ENCODE measurements at regions not wholly inside any gene's neighbourhood (a gene's known extent, or its start where the extent isn't known, plus 50 kb on each side); places are given as distances from the start of the nearest gene placed in this dataset.

DNA sequence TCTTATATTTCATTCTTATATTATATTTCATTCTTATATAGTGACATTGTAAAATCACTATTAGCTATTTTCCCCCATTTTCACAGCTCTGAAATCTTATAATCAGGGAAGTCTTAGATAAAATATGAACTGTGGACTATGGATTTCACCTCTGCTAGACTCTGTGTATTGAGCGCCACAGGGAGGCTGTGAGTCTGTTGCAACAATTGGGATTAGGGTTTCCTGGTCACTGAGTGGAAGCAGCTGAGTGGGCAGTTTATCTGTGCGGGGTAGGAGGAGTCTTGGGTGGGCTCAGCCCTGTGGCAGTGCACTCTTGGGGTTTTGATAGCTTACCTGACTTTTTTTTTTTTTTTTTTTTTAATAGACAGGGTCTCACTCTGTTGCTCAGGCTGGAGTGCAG, 249.5 kb downstream of the PTTG2 start:
- Histone ChIP-seq H3K36me3 (no peaks in the 10 kb centered on the region), H3K9me3 (peaks cover 0 to 3% (median 0%) of the 10 kb centered on the region in 8 donors), H3K4me3 (no peak overlapping the region), H3K27me3 (replicated peaks in 1 of 7) (no peaks in the 10 kb centered on the region), H3K27ac (no peak overlapping the region), H3K4me1 (peaks cover 0 to 11% (median 5%) of the 10 kb centered on the region in 6 donors)
- DNase-seq: no peak
- intact Hi-C loops (cut with DNase I; ENCODE audit: low total_unique reads): no loop called here
- no peak for TF ChIP-seq POLR2AphosphoS5 (IDR thresholded peaks at IDR 0.05)
- TF ChIP-seq, protein P1, sequence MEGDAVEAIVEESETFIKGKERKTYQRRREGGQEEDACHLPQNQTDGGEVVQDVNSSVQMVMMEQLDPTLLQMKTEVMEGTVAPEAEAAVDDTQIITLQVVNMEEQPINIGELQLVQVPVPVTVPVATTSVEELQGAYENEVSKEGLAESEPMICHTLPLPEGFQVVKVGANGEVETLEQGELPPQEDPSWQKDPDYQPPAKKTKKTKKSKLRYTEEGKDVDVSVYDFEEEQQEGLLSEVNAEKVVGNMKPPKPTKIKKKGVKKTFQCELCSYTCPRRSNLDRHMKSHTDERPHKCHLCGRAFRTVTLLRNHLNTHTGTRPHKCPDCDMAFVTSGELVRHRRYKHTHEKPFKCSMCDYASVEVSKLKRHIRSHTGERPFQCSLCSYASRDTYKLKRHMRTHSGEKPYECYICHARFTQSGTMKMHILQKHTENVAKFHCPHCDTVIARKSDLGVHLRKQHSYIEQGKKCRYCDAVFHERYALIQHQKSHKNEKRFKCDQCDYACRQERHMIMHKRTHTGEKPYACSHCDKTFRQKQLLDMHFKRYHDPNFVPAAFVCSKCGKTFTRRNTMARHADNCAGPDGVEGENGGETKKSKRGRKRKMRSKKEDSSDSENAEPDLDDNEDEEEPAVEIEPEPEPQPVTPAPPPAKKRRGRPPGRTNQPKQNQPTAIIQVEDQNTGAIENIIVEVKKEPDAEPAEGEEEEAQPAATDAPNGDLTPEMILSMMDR (IDR thresholded peaks at IDR 0.05 in 8 of 11, conservative IDR thresholded peaks at IDR 0.05 in 3 of 11): no peak
- TF ChIP-seq POLR2A (IDR thresholded peaks at IDR 0.05): no peak
- 83 to 96% (median 89%) methylated on average over 2 of the region's 2 CpGs for WGBS, 5 donors

DNA sequence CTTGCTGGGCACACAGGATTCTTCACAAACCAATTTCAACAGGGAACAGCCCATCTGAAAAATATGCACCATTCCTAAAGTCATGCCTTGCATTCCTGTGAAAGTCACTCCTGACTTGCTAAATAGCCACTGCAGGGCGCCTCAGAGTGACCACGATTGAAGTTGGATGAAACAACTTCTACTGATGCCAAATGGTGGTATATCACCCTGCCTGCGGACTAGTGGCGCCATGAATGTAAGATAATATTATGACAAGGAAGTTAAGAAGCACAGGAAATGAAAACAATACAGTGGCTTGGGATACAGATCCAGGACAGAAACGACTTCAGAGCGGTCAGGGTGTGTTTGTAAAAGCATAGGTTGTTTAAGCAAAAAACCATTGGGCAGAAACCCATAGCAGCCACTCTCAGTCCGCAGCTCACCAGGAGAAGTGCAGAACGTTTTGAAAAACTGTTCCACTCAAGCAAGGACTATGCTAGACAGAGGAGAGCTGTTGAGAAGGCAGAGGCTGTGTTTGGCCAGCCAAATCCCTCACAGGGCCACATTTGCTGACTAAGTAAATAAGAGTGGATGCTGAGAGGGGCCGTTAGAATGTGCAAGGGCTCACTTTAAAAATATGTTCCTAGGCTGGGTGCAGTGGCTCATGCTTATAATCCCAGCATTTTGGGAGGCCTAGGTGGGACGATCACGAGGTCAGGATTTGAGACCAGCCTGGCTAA, 250.4 kb downstream of the PTTG2 start:
- no peak for DNase-seq
- intact Hi-C loops (cut with DNase I; ENCODE audit: low total_unique reads): no loop called here
- Histone ChIP-seq H3K36me3 (no peaks in the 10 kb centered on the region), H3K27ac (peak overlapping the region in 4 of 8 donors; percentile 38 to 69 (median 58)), H3K4me3 (no peak overlapping the region), H3K9me3 (peaks cover 0 to 11% (median 0%) of the 10 kb centered on the region in 8 donors), H3K27me3 (replicated peaks in 1 of 7) (no peaks in the 10 kb centered on the region), H3K4me1 (peaks cover 0 to 11% (median 5%) of the 10 kb centered on the region in 6 donors)
- 67 to 77% (median 75%) methylated on average over 11 of the region's 11 CpGs for WGBS, 5 donors
- TF ChIP-seq POLR2AphosphoS5 (IDR thresholded peaks at IDR 0.05) (no peak), POLR2A (IDR thresholded peaks at IDR 0.05) (no peak)

DNA sequence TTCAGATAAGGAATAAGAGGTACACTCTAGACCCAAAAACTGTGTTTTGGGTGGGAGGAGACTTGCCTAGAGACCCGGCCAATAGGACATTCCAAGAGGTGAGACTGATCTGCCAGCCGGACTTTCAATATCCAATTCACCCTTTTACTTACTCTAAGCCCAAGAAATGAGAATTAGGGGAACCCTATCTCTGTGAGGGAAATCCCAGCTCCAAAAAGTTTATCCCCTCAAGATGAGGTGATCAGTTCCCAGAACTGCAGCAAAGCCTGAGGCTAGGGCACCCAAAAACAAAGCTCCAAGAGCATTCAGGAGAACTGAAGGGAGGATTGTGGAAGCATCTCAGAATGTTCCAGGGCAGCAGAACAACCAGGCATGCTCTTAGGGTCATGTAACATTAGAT, 251.7 kb downstream of the PTTG2 start:
- TF ChIP-seq POLR2AphosphoS5 (IDR thresholded peaks at IDR 0.05) (no peak), POLR2A (IDR thresholded peaks at IDR 0.05) (no peak)
- TF ChIP-seq, protein P1 (IDR thresholded peaks at IDR 0.05 in 8 of 11, conservative IDR thresholded peaks at IDR 0.05 in 3 of 11): no peak
- Histone ChIP-seq H3K9me3 (peaks cover 0 to 11% (median 0%) of the 10 kb centered on the region in 8 donors), H3K27me3 (replicated peaks in 1 of 7) (no peaks in the 10 kb centered on the region), H3K4me3 (no peak overlapping the region), H3K27ac (peak overlapping the region in 4 of 8 donors; percentile 38 to 69 (median 58)), H3K36me3 (no peaks in the 10 kb centered on the region), H3K4me1 (peaks cover 0 to 11% (median 5%) of the 10 kb centered on the region in 6 donors)
- intact Hi-C loops (cut with DNase I; ENCODE audit: low total_unique reads): no loop called here
- DNase-seq: no peak
- 48 to 96% (median 82%) methylated on average over 2 of the region's 2 CpGs for WGBS, 5 donors

DNA sequence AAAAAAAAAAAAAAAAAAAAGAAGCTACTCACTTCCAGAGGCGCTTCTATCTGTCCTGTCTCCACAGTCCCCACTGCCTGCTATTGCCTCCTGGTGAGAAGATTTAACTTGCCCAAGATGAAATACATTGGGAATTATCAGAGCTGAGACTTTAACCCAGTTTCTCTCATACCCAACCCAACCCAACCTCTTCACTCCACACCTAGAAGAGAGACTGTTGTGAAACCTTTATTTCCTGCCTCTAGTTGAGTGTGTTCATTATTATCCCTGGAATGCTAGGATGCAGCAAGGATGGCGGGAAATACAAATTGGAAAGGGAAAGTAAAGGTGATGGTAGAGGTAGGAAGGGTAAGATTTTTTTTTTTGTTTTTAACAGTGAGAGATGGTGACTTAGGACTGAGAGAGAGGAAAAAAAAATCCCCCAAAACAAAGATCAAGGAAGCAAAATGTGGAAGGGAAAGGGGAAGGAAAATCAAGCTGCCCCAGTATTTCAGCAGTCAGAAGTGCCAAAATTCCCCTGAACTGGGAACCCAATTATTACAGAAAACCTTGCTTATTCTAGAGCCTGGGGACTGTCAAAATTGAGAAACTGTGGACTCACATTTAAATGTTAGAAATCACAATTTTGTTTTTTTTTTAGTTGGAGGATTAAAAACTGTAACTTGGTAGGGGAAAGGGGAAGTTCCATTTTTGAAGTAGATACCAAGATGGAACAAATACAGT, 253.0 kb downstream of the PTTG2 start:
- Histone ChIP-seq H3K27ac (peak overlapping the region in 2 of 8 donors; percentile 10 to 21), H3K27me3 (replicated peaks in 1 of 7) (no peaks in the 10 kb centered on the region), H3K4me1 (peaks cover 0 to 11% (median 5%) of the 10 kb centered on the region in 6 donors), H3K9me3 (peaks cover 0 to 11% (median 0%) of the 10 kb centered on the region in 8 donors), H3K36me3 (no peaks in the 10 kb centered on the region), H3K4me3 (no peak overlapping the region)
- 90 to 100% (median 94%) methylated on average over 2 of the region's 2 CpGs for WGBS, 5 donors
- DNase-seq: no peak
- intact Hi-C loops (cut with DNase I; ENCODE audit: low total_unique reads): no loop called here
- TF ChIP-seq, protein P1 (IDR thresholded peaks at IDR 0.05 in 8 of 11, conservative IDR thresholded peaks at IDR 0.05 in 3 of 11): no peak
- TF ChIP-seq POLR2A (IDR thresholded peaks at IDR 0.05) (no peak), POLR2AphosphoS5 (IDR thresholded peaks at IDR 0.05) (no peak)

Measured in spleen (tissue), 11 donors.